ENCODE measurements at regions not wholly inside any gene's neighbourhood (a gene's known extent, or its start where the extent isn't known, plus 50 kb on each side); places are given as distances from the start of the nearest gene placed in this dataset.

DNA sequence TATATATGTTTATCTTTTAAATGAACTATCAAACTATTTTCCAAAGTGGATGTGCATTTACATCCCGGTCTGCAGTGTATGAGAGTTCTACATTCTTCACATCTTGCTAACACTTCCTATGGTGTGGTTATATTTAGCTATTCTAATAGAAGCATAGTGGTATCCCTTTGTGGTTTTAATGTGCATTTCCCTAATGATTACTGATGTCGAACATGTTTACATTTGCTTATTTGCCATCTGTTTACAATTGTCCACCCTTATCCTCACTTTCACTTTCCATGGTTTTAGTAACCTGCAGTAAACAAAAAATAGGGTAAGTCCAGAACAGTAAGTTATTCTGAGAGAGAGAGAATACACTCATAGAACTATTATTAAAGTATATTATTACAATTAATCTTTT lies 360.5 kb upstream of the NAALADL2 start:
- no peaks in the 10 kb centered on the region for H3K36me3 ChIP-seq (replicated peaks in 1 of 2; ENCODE audit: insufficient read depth in 1 of 2, low read depth in 2 of 2)
- H3K9me3 ChIP-seq, result no peaks in the 10 kb centered on the region
- H3K4me3 ChIP-seq, result no peak overlapping the region
- no peaks in the 10 kb centered on the region for H3K4me1 ChIP-seq
- H3K27me3 ChIP-seq, result no peaks in the 10 kb centered on the region
- no peak for DNase-seq
- WGBS, 2 donors, result 51 to 52% methylated on average over 2 of the region's 2 CpGs
- TF ChIP-seq POLR2A (IDR thresholded peaks at IDR 0.05), result no peak
- TF ChIP-seq, protein P1, sequence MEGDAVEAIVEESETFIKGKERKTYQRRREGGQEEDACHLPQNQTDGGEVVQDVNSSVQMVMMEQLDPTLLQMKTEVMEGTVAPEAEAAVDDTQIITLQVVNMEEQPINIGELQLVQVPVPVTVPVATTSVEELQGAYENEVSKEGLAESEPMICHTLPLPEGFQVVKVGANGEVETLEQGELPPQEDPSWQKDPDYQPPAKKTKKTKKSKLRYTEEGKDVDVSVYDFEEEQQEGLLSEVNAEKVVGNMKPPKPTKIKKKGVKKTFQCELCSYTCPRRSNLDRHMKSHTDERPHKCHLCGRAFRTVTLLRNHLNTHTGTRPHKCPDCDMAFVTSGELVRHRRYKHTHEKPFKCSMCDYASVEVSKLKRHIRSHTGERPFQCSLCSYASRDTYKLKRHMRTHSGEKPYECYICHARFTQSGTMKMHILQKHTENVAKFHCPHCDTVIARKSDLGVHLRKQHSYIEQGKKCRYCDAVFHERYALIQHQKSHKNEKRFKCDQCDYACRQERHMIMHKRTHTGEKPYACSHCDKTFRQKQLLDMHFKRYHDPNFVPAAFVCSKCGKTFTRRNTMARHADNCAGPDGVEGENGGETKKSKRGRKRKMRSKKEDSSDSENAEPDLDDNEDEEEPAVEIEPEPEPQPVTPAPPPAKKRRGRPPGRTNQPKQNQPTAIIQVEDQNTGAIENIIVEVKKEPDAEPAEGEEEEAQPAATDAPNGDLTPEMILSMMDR (IDR thresholded peaks at IDR 0.05), result no peak
- ATAC-seq, result no peak
- H3K27ac ChIP-seq, result no peak overlapping the region
- intact Hi-C loops (cut with DNase I), result no loop called here

DNA sequence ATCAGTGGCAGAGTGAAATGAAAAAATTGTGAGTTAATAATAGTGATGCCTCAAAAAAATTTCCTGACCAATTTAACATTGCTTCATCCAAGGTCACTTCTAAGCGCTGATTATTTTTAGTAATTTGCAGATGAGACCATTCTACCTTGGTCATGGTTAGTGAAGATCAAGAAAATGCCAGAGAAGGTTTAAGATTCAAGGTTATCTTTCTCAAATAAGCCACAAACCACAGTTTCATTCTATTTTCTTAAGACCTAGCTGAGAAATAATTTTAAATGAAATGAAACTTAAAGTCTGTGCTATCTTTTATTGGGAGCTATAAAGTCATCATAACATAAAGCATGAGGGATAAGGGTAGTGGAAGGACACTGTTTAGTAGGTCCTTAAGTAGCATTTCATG lies 353.9 kb upstream of the NAALADL2 start:
- Histone ChIP-seq H3K27ac (no peak overlapping the region), H3K9me3 (no peaks in the 10 kb centered on the region), H3K27me3 (no peaks in the 10 kb centered on the region), H3K36me3 (replicated peaks in 1 of 2; ENCODE audit: insufficient read depth in 1 of 2, low read depth in 2 of 2) (no peaks in the 10 kb centered on the region), H3K4me3 (no peak overlapping the region), H3K4me1 (no peaks in the 10 kb centered on the region)
- 76 to 90% methylated on average over 1 of the region's 1 CpG for whole genome bisulfite sequencing, 2 donors
- ATAC-seq, result no peak
- no peak for DNase-seq
- intact Hi-C loops (cut with DNase I), result no loop called here
- TF ChIP-seq, protein P1 (IDR thresholded peaks at IDR 0.05), result no peak
- TF ChIP-seq POLR2A (IDR thresholded peaks at IDR 0.05), result no peak

DNA sequence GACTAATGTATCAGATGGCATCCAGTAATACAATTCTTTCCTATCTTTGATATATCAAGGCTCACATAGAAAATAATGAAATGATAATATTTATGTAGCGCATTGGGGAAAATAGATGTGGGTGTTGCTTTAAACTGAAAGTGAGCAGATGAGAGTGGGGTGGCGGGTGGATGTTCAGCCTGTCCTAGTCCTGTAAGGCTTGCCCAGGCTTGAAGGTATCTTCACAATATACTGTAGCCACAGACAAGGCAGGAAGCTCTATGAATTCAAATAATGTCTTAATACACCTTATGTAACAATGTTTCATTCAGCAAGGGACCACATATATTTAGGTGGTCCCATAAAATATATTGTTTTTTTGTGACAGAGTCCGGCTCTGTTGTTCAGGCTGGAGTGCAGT lies 334.9 kb upstream of the NAALADL2 start:
- no peak for DNase-seq
- Histone ChIP-seq H3K27me3 (no peaks in the 10 kb centered on the region), H3K27ac (no peak overlapping the region), H3K4me3 (no peak overlapping the region), H3K9me3 (no peaks in the 10 kb centered on the region), H3K36me3 (replicated peaks in 1 of 2; ENCODE audit: insufficient read depth in 1 of 2, low read depth in 2 of 2) (no peaks in the 10 kb centered on the region), H3K4me1 (no peaks in the 10 kb centered on the region)
- WGBS, 2 donors, result 94% methylated on average over 3 of the region's 3 CpGs
- intact Hi-C loops (cut with DNase I), result no loop called here
- TF ChIP-seq, protein P1 (IDR thresholded peaks at IDR 0.05), result no peak
- no peak for TF ChIP-seq POLR2A (IDR thresholded peaks at IDR 0.05)
- no peak for ATAC-seq

DNA sequence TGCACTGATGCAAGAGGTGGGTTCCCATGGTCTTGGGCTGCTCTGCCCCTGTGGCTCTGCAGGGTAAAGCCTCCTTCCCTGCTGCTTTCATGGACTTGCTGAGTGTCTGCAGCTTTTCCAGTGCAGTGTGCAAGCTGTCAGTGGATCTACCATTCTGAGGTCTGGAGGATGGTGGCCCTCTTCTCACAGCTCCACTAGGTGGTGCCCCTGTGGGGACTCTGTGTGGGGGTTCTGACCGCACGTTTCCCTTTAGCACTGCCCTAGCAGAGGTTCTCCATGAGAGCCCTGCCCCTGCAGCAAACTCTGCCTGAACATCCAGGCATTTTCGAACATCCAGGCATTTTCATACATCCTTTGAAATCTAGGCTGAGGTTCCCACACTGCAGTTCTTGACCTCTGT lies 329.8 kb upstream of the NAALADL2 start:
- 84 to 93% methylated on average over 3 of the region's 3 CpGs for whole genome bisulfite sequencing, 2 donors
- Histone ChIP-seq H3K27me3 (no peaks in the 10 kb centered on the region), H3K9me3 (no peaks in the 10 kb centered on the region), H3K27ac (no peak overlapping the region), H3K36me3 (replicated peaks in 1 of 2; ENCODE audit: insufficient read depth in 1 of 2, low read depth in 2 of 2) (no peaks in the 10 kb centered on the region), H3K4me3 (no peak overlapping the region), H3K4me1 (peaks cover 7% of the 10 kb centered on the region)
- TF ChIP-seq POLR2A (IDR thresholded peaks at IDR 0.05), result no peak
- TF ChIP-seq, protein P1 (IDR thresholded peaks at IDR 0.05), result no peak
- intact Hi-C loops (cut with DNase I), result no loop called here
- no peak for DNase-seq
- no peak for ATAC-seq

DNA sequence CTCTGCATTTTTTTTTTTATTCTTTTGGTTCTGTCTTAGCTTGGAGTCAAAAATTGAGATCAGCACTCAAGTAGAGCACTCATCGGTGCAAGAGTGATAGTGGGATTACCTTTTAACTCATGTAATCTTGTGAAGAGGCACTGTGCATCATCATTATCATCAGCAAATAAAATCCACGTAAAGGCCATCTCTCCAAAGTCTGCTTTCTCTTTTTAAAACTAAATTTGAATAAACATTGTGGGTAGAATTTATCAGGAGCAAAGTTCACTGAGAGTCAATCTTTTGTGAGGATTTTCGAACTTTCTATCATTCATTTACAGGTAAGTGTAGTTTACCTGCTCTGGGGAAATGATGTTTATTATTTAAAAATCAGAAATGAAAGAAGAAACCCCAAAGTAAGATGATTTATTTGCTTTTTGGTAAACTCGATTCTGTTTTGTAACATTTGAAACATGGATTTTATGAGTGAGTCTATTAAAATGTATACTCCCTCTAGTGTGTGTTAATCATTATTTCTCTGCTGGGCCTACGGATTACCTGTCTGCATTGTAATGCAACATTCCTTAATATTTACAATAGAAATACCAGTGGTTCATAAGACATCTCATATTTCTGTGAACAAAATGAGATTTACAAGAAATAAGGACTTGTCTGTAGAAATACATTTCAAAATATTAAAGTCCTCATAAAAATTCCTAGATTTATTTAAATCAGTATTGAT lies 327.7 kb upstream of the NAALADL2 start:
- Histone ChIP-seq H3K4me1 (peaks cover 7% of the 10 kb centered on the region), H3K4me3 (no peak overlapping the region), H3K27ac (no peak overlapping the region), H3K9me3 (no peaks in the 10 kb centered on the region), H3K36me3 (replicated peaks in 1 of 2; ENCODE audit: insufficient read depth in 1 of 2, low read depth in 2 of 2) (no peaks in the 10 kb centered on the region), H3K27me3 (no peaks in the 10 kb centered on the region)
- WGBS, 2 donors, result 35 to 39% methylated on average over 5 of the region's 5 CpGs
- no peak for DNase-seq
- no peak for TF ChIP-seq POLR2A (IDR thresholded peaks at IDR 0.05)
- TF ChIP-seq, protein P1 (IDR thresholded peaks at IDR 0.05), result no peak
- no peak for ATAC-seq
- intact Hi-C loops (cut with DNase I), result no loop called here

All from body of pancreas (tissue), 4 donors.